ENCODE measurements at regions not wholly inside any gene's neighbourhood (a gene's known extent, or its start where the extent isn't known, plus 50 kb on each side); places are given as distances from the start of the nearest gene placed in this dataset.

- TF ChIP-seq GATA3 (IDR thresholded peaks at IDR 0.05; ENCODE audit: low read depth, low read length): no peak
- TF ChIP-seq GATA2 (IDR thresholded peaks at IDR 0.05; ENCODE audit: low read depth, low read length): no peak
These were observed 96.9 kb upstream of the PTCH1 start for GRCh38 chr9:95613670-95614069.

Measured in SH-SY5Y (cell line).